HEK293 (cell line): ENCODE measurements at regions not wholly inside any gene's neighbourhood (a gene's known extent, or its start where the extent isn't known, plus 50 kb on each side); places are given as distances from the start of the nearest gene placed in this dataset.

Experiments used
- CTCF ChIA-PET: fragments of 350-600 bp; formaldehyde crosslinking; extraction: SDS; loops from one replicate; lab custom pipeline; 2021; ENCODE audit warnings: antibody characterized with exemption; lab: Yijun Ruan, JAX
- POLR2A ChIA-PET: fragments of 300-600 bp; formaldehyde crosslinking; extraction: SDS; loops from one replicate; lab custom pipeline; 2020; ENCODE audit warnings: antibody characterized with exemption, inconsistent platforms; lab: Yijun Ruan, JAX
- H3K27ac ChIP-seq: fragments of 200-500 bp; sonication (Bioruptor generic); 2 replicates; pipeline ENCODE4 v1.5.1; 2014; ENCODE audit warnings: low read depth, low read length, control low read depth, inconsistent platforms; ENCODE audit errors: extremely low read depth
- H3K36me3 ChIP-seq, 2 experiments: fragments of 200-500 bp in 1 of 2; sonication (Bioruptor generic) in 1 of 2; 1 replicate in 1 of 2; 2 replicates in 1 of 2; pipeline ENCODE4 v1.5.1; 2014 to 2017; ENCODE audit warnings: inconsistent platforms in 2 of 2, low read length in 2 of 2; ENCODE audit not compliant: control insufficient read depth in 2 of 2, insufficient read depth in 1 of 2
- H3K4me1 ChIP-seq: fragments of 200-500 bp; sonication (Bioruptor generic); 2 replicates; pipeline ENCODE4 v1.5.1; 2014; ENCODE audit warnings: mild to moderate bottlenecking, low read length, inconsistent platforms; ENCODE audit not compliant: control insufficient read depth, insufficient read depth
- H3K4me3 ChIP-seq: 2 replicates; pipeline ENCODE4 v1.5.1; 2011; ENCODE audit warnings: low read depth, mild to moderate bottlenecking, control low read depth, low read length, moderate library complexity
- H3K9me3 ChIP-seq: fragments of 200-500 bp; sonication (Bioruptor generic); 2 replicates; pipeline ENCODE4 v1.5.1; 2014; ENCODE audit warnings: low read depth, low read length, inconsistent platforms; ENCODE audit not compliant: control insufficient read depth, insufficient read depth
- HOXD13 ChIP-seq: sonication (generic); formaldehyde crosslinking; IDR thresholded peaks from 2 replicates; pipeline ENCODE4 v1.8.0; 2022; ENCODE audit warnings: missing genetic modification reagents, borderline replicate concordance
- PRDM1 ChIP-seq: fragments of 450-650 bp; formaldehyde crosslinking; IDR thresholded peaks from 2 replicates; pipeline ENCODE4; 2016; ENCODE audit warnings: missing biosample characterization, missing genetic modification characterization
- YY2 ChIP-seq: fragments of 450-650 bp; formaldehyde crosslinking; IDR thresholded peaks from 2 replicates; pipeline ENCODE4 v1.5.1; 2016; ENCODE audit warnings: missing biosample characterization, missing genetic modification characterization
- ZNF114 ChIP-seq: fragments of 450-650 bp; formaldehyde crosslinking; IDR thresholded peaks from 2 replicates; pipeline ENCODE4 v1.5.0; 2017; ENCODE audit warnings: missing biosample characterization, missing genetic modification characterization
- ZNF223 ChIP-seq: fragments of 450-650 bp; formaldehyde crosslinking; IDR thresholded peaks from 2 replicates; pipeline ENCODE4 v1.5.1; 2016; ENCODE audit warnings: missing biosample characterization, missing genetic modification characterization
- ZNF335 ChIP-seq: fragments of 450-650 bp; formaldehyde crosslinking; conservative IDR thresholded peaks from 2 replicates; pipeline ENCODE4 v1.5.1; 2016; ENCODE audit warnings: missing biosample characterization, missing genetic modification characterization
- ZNF394 ChIP-seq: fragments of 450-650 bp; formaldehyde crosslinking; IDR thresholded peaks from 2 replicates; pipeline ENCODE4 v1.5.1; 2016; ENCODE audit warnings: missing biosample characterization, missing genetic modification characterization, mild to moderate bottlenecking, moderate library complexity, borderline replicate concordance
- ZNF423 ChIP-seq: fragments of 450-650 bp; formaldehyde crosslinking; IDR thresholded peaks from 2 replicates; pipeline ENCODE4 v1.5.1; 2016; ENCODE audit warnings: missing biosample characterization, missing genetic modification characterization
- ZNF530 ChIP-seq: fragments of 450-650 bp; formaldehyde crosslinking; IDR thresholded peaks from 2 replicates; pipeline ENCODE4 v1.5.1; 2016; ENCODE audit warnings: low read depth, missing biosample characterization, missing genetic modification characterization
- ZNF558 ChIP-seq: fragments of 450-650 bp; formaldehyde crosslinking; IDR thresholded peaks from 2 replicates; pipeline ENCODE4 v1.5.1; 2016; ENCODE audit warnings: missing biosample characterization, missing genetic modification characterization
- ZNF629 ChIP-seq: fragments of 450-650 bp; formaldehyde crosslinking; IDR thresholded peaks from 2 replicates; pipeline ENCODE4 v1.5.1; 2017; ENCODE audit warnings: missing biosample characterization, missing genetic modification characterization
- ZNF830 ChIP-seq: fragments of 450-650 bp; IDR thresholded peaks from 2 replicates; pipeline ENCODE4 v1.5.0; 2018; ENCODE audit warnings: missing biosample characterization, missing genetic modification characterization, low read depth, mild to moderate bottlenecking, moderate library complexity
- ZSCAN23 ChIP-seq: fragments of 450-650 bp; formaldehyde crosslinking; IDR thresholded peaks from 2 replicates; pipeline ENCODE4 v1.5.1; 2016; ENCODE audit warnings: missing biosample characterization, missing genetic modification characterization
- ZXDB ChIP-seq: fragments of 450-650 bp; formaldehyde crosslinking; IDR thresholded peaks from 2 replicates; pipeline ENCODE4 v1.5.1; 2016; ENCODE audit warnings: missing biosample characterization, missing genetic modification characterization
- TF ChIP-seq, protein P1 (sequence below): fragments of 450-650 bp; formaldehyde crosslinking; IDR thresholded peaks from 2 replicates; pipeline ENCODE4 v1.5.1; 2016; ENCODE audit warnings: missing biosample characterization, missing genetic modification characterization, low read depth
- TF ChIP-seq, protein P2 (sequence below): fragments of 450-650 bp; formaldehyde crosslinking; IDR thresholded peaks from 2 replicates; pipeline ENCODE4 v1.5.1; 2016; ENCODE audit warnings: missing biosample characterization, missing genetic modification characterization, borderline replicate concordance
- TF ChIP-seq, protein P3 (sequence below): fragments of 450-650 bp; formaldehyde crosslinking; IDR thresholded peaks from 2 replicates; pipeline ENCODE4 v1.5.1; 2016; ENCODE audit warnings: missing biosample characterization, missing genetic modification characterization
- TF ChIP-seq, protein P4 (sequence below): fragments of 450-650 bp; formaldehyde crosslinking; IDR thresholded peaks from 2 replicates; pipeline ENCODE4 v1.5.1; 2016; ENCODE audit warnings: missing biosample characterization, missing genetic modification characterization
- TF ChIP-seq, protein P5 (sequence below): fragments of 450-650 bp; formaldehyde crosslinking; IDR thresholded peaks from 2 replicates; pipeline ENCODE4 v1.5.1; 2016; ENCODE audit warnings: missing biosample characterization, missing genetic modification characterization, borderline replicate concordance
- TF ChIP-seq, protein P6 (sequence below): fragments of 450-650 bp; formaldehyde crosslinking; IDR thresholded peaks from 2 replicates; pipeline ENCODE4 v1.5.1; 2017; ENCODE audit warnings: missing biosample characterization, missing genetic modification characterization

GRCh38 chr17:14605267-14605599 lies 304.4 kb downstream of the HS3ST3B1 start:
- TF ChIP-seq ZNF223 (tag by site-specific recombination) = no peak
- TF ChIP-seq, protein P1, sequence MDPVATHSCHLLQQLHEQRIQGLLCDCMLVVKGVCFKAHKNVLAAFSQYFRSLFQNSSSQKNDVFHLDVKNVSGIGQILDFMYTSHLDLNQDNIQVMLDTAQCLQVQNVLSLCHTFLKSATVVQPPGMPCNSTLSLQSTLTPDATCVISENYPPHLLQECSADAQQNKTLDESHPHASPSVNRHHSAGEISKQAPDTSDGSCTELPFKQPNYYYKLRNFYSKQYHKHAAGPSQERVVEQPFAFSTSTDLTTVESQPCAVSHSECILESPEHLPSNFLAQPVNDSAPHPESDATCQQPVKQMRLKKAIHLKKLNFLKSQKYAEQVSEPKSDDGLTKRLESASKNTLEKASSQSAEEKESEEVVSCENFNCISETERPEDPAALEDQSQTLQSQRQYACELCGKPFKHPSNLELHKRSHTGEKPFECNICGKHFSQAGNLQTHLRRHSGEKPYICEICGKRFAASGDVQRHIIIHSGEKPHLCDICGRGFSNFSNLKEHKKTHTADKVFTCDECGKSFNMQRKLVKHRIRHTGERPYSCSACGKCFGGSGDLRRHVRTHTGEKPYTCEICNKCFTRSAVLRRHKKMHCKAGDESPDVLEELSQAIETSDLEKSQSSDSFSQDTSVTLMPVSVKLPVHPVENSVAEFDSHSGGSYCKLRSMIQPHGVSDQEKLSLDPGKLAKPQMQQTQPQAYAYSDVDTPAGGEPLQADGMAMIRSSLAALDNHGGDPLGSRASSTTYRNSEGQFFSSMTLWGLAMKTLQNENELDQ (tag by site-specific recombination) = no peak
- TF ChIP-seq ZNF114 (tag by site-specific recombination) = no peak
- TF ChIP-seq, protein P2, sequence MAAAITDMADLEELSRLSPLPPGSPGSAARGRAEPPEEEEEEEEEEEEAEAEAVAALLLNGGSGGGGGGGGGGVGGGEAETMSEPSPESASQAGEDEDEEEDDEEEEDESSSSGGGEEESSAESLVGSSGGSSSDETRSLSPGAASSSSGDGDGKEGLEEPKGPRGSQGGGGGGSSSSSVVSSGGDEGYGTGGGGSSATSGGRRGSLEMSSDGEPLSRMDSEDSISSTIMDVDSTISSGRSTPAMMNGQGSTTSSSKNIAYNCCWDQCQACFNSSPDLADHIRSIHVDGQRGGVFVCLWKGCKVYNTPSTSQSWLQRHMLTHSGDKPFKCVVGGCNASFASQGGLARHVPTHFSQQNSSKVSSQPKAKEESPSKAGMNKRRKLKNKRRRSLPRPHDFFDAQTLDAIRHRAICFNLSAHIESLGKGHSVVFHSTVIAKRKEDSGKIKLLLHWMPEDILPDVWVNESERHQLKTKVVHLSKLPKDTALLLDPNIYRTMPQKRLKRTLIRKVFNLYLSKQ = no peak
- TF ChIP-seq ZNF423 (tag by site-specific recombination) = no peak
- TF ChIP-seq, protein P3, sequence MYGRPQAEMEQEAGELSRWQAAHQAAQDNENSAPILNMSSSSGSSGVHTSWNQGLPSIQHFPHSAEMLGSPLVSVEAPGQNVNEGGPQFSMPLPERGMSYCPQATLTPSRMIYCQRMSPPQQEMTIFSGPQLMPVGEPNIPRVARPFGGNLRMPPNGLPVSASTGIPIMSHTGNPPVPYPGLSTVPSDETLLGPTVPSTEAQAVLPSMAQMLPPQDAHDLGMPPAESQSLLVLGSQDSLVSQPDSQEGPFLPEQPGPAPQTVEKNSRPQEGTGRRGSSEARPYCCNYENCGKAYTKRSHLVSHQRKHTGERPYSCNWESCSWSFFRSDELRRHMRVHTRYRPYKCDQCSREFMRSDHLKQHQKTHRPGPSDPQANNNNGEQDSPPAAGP = no peak
- TF ChIP-seq ZNF830 = no peak
- no peak for TF ChIP-seq ZNF335 (tag by site-specific recombination)
- no peak for TF ChIP-seq ZNF558
- TF ChIP-seq PRDM1 (tag by site-specific recombination) = no peak
- no peak for TF ChIP-seq ZNF394 (tag by site-specific recombination)
- no peak for TF ChIP-seq ZNF629 (tag by site-specific recombination)
- TF ChIP-seq, protein P4, sequence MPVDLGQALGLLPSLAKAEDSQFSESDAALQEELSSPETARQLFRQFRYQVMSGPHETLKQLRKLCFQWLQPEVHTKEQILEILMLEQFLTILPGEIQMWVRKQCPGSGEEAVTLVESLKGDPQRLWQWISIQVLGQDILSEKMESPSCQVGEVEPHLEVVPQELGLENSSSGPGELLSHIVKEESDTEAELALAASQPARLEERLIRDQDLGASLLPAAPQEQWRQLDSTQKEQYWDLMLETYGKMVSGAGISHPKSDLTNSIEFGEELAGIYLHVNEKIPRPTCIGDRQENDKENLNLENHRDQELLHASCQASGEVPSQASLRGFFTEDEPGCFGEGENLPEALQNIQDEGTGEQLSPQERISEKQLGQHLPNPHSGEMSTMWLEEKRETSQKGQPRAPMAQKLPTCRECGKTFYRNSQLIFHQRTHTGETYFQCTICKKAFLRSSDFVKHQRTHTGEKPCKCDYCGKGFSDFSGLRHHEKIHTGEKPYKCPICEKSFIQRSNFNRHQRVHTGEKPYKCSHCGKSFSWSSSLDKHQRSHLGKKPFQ (tag by site-specific recombination) = no peak
- TF ChIP-seq, protein P5, sequence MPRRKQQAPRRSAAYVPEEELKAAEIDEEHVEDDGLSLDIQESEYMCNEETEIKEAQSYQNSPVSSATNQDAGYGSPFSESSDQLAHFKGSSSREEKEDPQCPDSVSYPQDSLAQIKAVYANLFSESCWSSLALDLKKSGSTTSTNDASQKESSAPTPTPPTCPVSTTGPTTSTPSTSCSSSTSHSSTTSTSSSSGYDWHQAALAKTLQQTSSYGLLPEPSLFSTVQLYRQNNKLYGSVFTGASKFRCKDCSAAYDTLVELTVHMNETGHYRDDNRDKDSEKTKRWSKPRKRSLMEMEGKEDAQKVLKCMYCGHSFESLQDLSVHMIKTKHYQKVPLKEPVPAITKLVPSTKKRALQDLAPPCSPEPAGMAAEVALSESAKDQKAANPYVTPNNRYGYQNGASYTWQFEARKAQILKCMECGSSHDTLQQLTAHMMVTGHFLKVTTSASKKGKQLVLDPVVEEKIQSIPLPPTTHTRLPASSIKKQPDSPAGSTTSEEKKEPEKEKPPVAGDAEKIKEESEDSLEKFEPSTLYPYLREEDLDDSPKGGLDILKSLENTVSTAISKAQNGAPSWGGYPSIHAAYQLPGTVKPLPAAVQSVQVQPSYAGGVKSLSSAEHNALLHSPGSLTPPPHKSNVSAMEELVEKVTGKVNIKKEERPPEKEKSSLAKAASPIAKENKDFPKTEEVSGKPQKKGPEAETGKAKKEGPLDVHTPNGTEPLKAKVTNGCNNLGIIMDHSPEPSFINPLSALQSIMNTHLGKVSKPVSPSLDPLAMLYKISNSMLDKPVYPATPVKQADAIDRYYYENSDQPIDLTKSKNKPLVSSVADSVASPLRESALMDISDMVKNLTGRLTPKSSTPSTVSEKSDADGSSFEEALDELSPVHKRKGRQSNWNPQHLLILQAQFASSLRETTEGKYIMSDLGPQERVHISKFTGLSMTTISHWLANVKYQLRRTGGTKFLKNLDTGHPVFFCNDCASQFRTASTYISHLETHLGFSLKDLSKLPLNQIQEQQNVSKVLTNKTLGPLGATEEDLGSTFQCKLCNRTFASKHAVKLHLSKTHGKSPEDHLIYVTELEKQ (tag by site-specific recombination) = no peak
- TF ChIP-seq ZNF530 = no peak
- TF ChIP-seq HOXD13 = no peak
- TF ChIP-seq ZXDB (tag by site-specific recombination) = no peak
- TF ChIP-seq ZSCAN23 = no peak
- TF ChIP-seq, protein P6, sequence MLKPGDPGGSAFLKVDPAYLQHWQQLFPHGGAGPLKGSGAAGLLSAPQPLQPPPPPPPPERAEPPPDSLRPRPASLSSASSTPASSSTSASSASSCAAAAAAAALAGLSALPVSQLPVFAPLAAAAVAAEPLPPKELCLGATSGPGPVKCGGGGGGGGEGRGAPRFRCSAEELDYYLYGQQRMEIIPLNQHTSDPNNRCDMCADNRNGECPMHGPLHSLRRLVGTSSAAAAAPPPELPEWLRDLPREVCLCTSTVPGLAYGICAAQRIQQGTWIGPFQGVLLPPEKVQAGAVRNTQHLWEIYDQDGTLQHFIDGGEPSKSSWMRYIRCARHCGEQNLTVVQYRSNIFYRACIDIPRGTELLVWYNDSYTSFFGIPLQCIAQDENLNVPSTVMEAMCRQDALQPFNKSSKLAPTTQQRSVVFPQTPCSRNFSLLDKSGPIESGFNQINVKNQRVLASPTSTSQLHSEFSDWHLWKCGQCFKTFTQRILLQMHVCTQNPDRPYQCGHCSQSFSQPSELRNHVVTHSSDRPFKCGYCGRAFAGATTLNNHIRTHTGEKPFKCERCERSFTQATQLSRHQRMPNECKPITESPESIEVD (tag by site-specific recombination) = no peak
- no peak for TF ChIP-seq YY2 (tag by site-specific recombination)
- no peaks in the 10 kb centered on the region for H3K9me3 ChIP-seq
- H3K27ac ChIP-seq = no peak overlapping the region
- H3K4me3 ChIP-seq = no peak overlapping the region
- ChIA-PET POLR2A (no interaction called here), CTCF (no interaction called here)
- no peaks in the 10 kb centered on the region for H3K4me1 ChIP-seq
- H3K36me3 ChIP-seq = no peaks in the 10 kb centered on the region
